ENCODE measurements at regions not wholly inside any gene's neighbourhood (a gene's known extent, or its start where the extent isn't known, plus 50 kb on each side); places are given as distances from the start of the nearest gene placed in this dataset.

DNA sequence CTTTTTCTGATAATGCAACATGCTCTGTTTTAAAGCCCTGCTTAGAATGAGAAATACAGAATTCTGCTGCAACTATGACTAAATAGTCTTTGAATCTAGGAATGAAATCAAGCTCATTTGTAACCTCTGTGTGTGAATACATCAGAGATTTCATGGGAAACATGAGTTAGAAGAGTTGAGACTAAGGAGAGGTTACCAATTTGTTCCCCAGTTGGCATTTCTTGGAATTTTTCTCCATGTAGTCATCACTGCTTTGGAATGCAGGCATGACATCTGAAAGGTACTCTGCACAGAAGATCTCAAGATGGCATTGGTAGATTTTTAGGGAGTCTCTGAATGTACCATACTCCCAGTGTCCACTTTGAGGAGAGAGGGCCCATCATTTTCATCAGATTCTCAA is 237.2 kb downstream of the TFAP2A start:
- TF ChIP-seq MAX (IDR thresholded peaks at IDR 0.05): no peak
- TF ChIP-seq, protein P1, sequence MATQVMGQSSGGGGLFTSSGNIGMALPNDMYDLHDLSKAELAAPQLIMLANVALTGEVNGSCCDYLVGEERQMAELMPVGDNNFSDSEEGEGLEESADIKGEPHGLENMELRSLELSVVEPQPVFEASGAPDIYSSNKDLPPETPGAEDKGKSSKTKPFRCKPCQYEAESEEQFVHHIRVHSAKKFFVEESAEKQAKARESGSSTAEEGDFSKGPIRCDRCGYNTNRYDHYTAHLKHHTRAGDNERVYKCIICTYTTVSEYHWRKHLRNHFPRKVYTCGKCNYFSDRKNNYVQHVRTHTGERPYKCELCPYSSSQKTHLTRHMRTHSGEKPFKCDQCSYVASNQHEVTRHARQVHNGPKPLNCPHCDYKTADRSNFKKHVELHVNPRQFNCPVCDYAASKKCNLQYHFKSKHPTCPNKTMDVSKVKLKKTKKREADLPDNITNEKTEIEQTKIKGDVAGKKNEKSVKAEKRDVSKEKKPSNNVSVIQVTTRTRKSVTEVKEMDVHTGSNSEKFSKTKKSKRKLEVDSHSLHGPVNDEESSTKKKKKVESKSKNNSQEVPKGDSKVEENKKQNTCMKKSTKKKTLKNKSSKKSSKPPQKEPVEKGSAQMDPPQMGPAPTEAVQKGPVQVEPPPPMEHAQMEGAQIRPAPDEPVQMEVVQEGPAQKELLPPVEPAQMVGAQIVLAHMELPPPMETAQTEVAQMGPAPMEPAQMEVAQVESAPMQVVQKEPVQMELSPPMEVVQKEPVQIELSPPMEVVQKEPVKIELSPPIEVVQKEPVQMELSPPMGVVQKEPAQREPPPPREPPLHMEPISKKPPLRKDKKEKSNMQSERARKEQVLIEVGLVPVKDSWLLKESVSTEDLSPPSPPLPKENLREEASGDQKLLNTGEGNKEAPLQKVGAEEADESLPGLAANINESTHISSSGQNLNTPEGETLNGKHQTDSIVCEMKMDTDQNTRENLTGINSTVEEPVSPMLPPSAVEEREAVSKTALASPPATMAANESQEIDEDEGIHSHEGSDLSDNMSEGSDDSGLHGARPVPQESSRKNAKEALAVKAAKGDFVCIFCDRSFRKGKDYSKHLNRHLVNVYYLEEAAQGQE (IDR thresholded peaks at IDR 0.05; ENCODE audit: low read depth): no peak
- TF ChIP-seq CREB1 (IDR thresholded peaks at IDR 0.05; ENCODE audit: low read depth): no peak
- no peak for TF ChIP-seq EP300 (IDR thresholded peaks at IDR 0.05; ENCODE audit: borderline replicate concordance)
- TF ChIP-seq TAF1 (IDR thresholded peaks at IDR 0.05; ENCODE audit: low read depth): no peak
- TF ChIP-seq YY1 (IDR thresholded peaks at IDR 0.05; ENCODE audit: low read depth): no peak
- TF ChIP-seq NFIC (IDR thresholded peaks at IDR 0.05): no peak
- TF ChIP-seq ZBTB7A (IDR thresholded peaks at IDR 0.05; ENCODE audit: low read depth): no peak
- TF ChIP-seq CEBPB (IDR thresholded peaks at IDR 0.05): no peak
- no peak for TF ChIP-seq EGR1 (IDR thresholded peaks at IDR 0.05)
- no peak for TF ChIP-seq TEAD4 (IDR thresholded peaks at IDR 0.05)
- TF ChIP-seq TCF12 (IDR thresholded peaks at IDR 0.05; ENCODE audit: low read depth): no peak
- no peak for TF ChIP-seq USF1 (IDR thresholded peaks at IDR 0.05)
- TF ChIP-seq FOXM1 (IDR thresholded peaks at IDR 0.05; ENCODE audit: borderline replicate concordance, low read depth): no peak
- no peak for TF ChIP-seq RAD21 (IDR thresholded peaks at IDR 0.05; ENCODE audit: low read depth)

DNA sequence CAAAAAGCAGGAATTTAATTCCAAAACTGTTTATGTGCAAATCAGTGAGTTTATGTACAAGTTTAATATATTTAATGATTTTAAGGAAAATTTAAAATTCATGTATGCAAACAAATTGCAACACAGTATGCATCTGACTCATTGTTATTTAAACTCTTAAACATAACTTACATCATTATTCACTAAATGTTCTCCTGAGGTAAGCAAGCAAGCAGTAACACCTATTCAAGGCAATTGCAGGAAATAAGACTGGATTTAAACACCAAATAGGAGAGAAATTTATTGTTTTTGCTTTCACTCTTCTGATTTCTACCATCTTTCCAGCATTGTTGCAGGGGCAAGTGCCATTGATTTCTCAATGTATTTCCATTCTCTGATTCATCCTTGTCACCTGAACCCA is 239.5 kb downstream of the TFAP2A start:
- TF ChIP-seq MAX (IDR thresholded peaks at IDR 0.05) (no peak), TCF12 (IDR thresholded peaks at IDR 0.05; ENCODE audit: low read depth) (no peak), TEAD4 (IDR thresholded peaks at IDR 0.05) (no peak), TAF1 (IDR thresholded peaks at IDR 0.05; ENCODE audit: low read depth) (no peak), RAD21 (IDR thresholded peaks at IDR 0.05; ENCODE audit: low read depth) (no peak), NFIC (IDR thresholded peaks at IDR 0.05) (no peak), EGR1 (IDR thresholded peaks at IDR 0.05) (no peak), CEBPB (IDR thresholded peaks at IDR 0.05) (no peak), CREB1 (IDR thresholded peaks at IDR 0.05; ENCODE audit: low read depth) (no peak), USF1 (IDR thresholded peaks at IDR 0.05) (no peak), FOXM1 (IDR thresholded peaks at IDR 0.05; ENCODE audit: borderline replicate concordance, low read depth) (no peak), EP300 (IDR thresholded peaks at IDR 0.05; ENCODE audit: borderline replicate concordance) (no peak), YY1 (IDR thresholded peaks at IDR 0.05; ENCODE audit: low read depth) (no peak), ZBTB7A (IDR thresholded peaks at IDR 0.05; ENCODE audit: low read depth) (no peak)
- TF ChIP-seq, protein P1 (IDR thresholded peaks at IDR 0.05; ENCODE audit: low read depth): no peak

DNA sequence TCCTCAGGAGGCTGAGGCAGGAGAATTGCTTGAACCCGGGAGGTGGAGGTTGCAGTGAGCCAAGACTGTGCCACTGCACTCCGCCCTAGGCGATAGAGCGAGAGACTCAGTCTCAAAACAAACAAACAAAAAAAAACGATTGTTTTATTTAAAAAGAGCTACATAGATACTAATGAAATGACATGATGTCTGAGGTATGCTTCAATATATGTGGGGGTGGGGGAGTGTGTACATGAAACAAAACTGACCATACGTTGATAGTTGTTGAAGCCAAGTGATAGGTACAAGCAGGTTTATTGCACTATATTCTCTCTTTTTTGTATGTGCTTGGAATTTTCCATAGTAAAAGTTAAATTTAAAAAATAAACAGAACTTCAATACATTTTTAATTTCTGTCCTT is 240.1 kb downstream of the TFAP2A start:
- TF ChIP-seq EGR1 (IDR thresholded peaks at IDR 0.05): no peak
- TF ChIP-seq, protein P1 (IDR thresholded peaks at IDR 0.05; ENCODE audit: low read depth): no peak
- no peak for TF ChIP-seq TCF12 (IDR thresholded peaks at IDR 0.05; ENCODE audit: low read depth)
- TF ChIP-seq YY1 (IDR thresholded peaks at IDR 0.05; ENCODE audit: low read depth): no peak
- TF ChIP-seq CEBPB (IDR thresholded peaks at IDR 0.05): no peak
- TF ChIP-seq USF1 (IDR thresholded peaks at IDR 0.05): no peak
- TF ChIP-seq ZBTB7A (IDR thresholded peaks at IDR 0.05; ENCODE audit: low read depth): no peak
- TF ChIP-seq EP300 (IDR thresholded peaks at IDR 0.05; ENCODE audit: borderline replicate concordance): no peak
- TF ChIP-seq TEAD4 (IDR thresholded peaks at IDR 0.05): no peak
- TF ChIP-seq FOXM1 (IDR thresholded peaks at IDR 0.05; ENCODE audit: borderline replicate concordance, low read depth): no peak
- TF ChIP-seq TAF1 (IDR thresholded peaks at IDR 0.05; ENCODE audit: low read depth): no peak
- no peak for TF ChIP-seq RAD21 (IDR thresholded peaks at IDR 0.05; ENCODE audit: low read depth)

DNA sequence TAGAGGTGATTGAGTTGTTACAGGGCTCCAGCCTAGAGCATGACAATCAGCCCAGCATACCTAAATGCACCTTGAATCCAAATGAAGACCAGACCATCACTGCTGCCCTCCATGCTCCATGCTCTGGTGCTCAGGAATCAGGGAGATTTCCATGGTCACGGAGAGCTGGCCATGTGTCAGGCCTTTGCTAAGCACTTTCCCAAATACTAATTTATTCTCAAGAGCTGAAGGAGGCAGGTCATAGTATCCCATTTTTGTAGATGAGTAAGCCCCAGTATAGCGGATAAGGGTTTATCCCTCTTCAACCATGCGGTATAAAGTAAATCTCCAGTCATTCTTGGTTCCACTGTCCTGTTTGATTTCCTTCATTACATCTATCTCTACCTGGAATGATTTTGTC is 240.8 kb downstream of the TFAP2A start:
- TF ChIP-seq TCF12 (IDR thresholded peaks at IDR 0.05; ENCODE audit: low read depth) (no peak), NFIC (IDR thresholded peaks at IDR 0.05) (no peak), TEAD4 (IDR thresholded peaks at IDR 0.05) (no peak), YY1 (IDR thresholded peaks at IDR 0.05; ENCODE audit: low read depth) (no peak), MAX (IDR thresholded peaks at IDR 0.05) (no peak), ZBTB7A (IDR thresholded peaks at IDR 0.05; ENCODE audit: low read depth) (no peak), CREB1 (IDR thresholded peaks at IDR 0.05; ENCODE audit: low read depth) (no peak), EP300 (IDR thresholded peaks at IDR 0.05; ENCODE audit: borderline replicate concordance) (no peak), EGR1 (IDR thresholded peaks at IDR 0.05) (no peak), TAF1 (IDR thresholded peaks at IDR 0.05; ENCODE audit: low read depth) (no peak), RAD21 (IDR thresholded peaks at IDR 0.05; ENCODE audit: low read depth) (no peak), FOXM1 (IDR thresholded peaks at IDR 0.05; ENCODE audit: borderline replicate concordance, low read depth) (no peak), CEBPB (IDR thresholded peaks at IDR 0.05) (no peak), USF1 (IDR thresholded peaks at IDR 0.05) (no peak)
- TF ChIP-seq, protein P1 (IDR thresholded peaks at IDR 0.05; ENCODE audit: low read depth): no peak

Measured in Ishikawa (cell line).